Activated T-cell treated with anti-CD3 and anti-CD28 coated beads, Interleukin-2, amount 50 U/mL, for 24 hours (primary cell): ENCODE measurements at regions not wholly inside any gene's neighbourhood (a gene's known extent, or its start where the extent isn't known, plus 50 kb on each side); places are given as distances from the start of the nearest gene placed in this dataset.

Experiments used
- DNase-seq: peaks from one replicate; pipeline ENCODE4 v3.0.0-alpha.2; 2020
- H3K27ac Mint-ChIP-seq: 2 replicates; pipeline ENCODE4 v1.8.0; 2020; ENCODE audit warnings: mild to moderate bottlenecking, mixed read lengths
- H3K27me3 Mint-ChIP-seq: 2 replicates; pipeline ENCODE4 v1.8.0; 2020; ENCODE audit warnings: mixed read lengths
- H3K36me3 Mint-ChIP-seq: 2 replicates; pipeline ENCODE4 v1.8.0; 2020; ENCODE audit warnings: low read depth, mixed read lengths
- H3K4me1 Mint-ChIP-seq: 2 replicates; pipeline ENCODE4 v1.8.0; 2020; ENCODE audit warnings: low read depth, mixed read lengths
- H3K4me3 Mint-ChIP-seq: 2 replicates; pipeline ENCODE4 v1.8.0; 2020; ENCODE audit warnings: mild to moderate bottlenecking, moderate library complexity, mixed read lengths
- H3K9me3 Mint-ChIP-seq: 2 replicates; pipeline ENCODE4 v1.8.0; 2020; ENCODE audit warnings: mixed read lengths

- no peaks in the 10 kb centered on the region for H3K9me3 Mint-ChIP-seq
- DNase-seq = no peak
- H3K36me3 Mint-ChIP-seq = no peaks in the 10 kb centered on the region
- H3K27ac Mint-ChIP-seq = no peak overlapping the region
- H3K4me3 Mint-ChIP-seq = no peak overlapping the region
- no peaks in the 10 kb centered on the region for H3K4me1 Mint-ChIP-seq
- peaks cover 39% of the 10 kb centered on the region for H3K27me3 Mint-ChIP-seq
These were observed 51.4 kb upstream of the RASD2 start for GRCh38 chr22:35489239-35489638.
